ENCODE measurements at regions not wholly inside any gene's neighbourhood (a gene's known extent, or its start where the extent isn't known, plus 50 kb on each side); places are given as distances from the start of the nearest gene placed in this dataset.

GRCh38 chr12:46435625-46436024, 63.1 kb upstream of the SLC38A2 start:
- DNase-seq (ENCODE audit: low read depth) = no peak
- H3K4me3 ChIP-seq (ENCODE audit: low read length) = no peak overlapping the region
- no peak for TF ChIP-seq CTCF (conservative IDR thresholded peaks at IDR 0.05; ENCODE audit: low read depth, low read length)

- no peak for TF ChIP-seq CTCF (conservative IDR thresholded peaks at IDR 0.05; ENCODE audit: low read depth, low read length)
- DNase-seq (ENCODE audit: low read depth) = no peak
- H3K4me3 ChIP-seq (ENCODE audit: low read length) = no peak overlapping the region
Measured at GRCh38 chr12:46435029-46435428, 62.5 kb upstream of the SLC38A2 start.

- H3K4me3 ChIP-seq (ENCODE audit: low read length) = no peak overlapping the region
- DNase-seq (ENCODE audit: low read depth) = no peak
- no peak for TF ChIP-seq CTCF (conservative IDR thresholded peaks at IDR 0.05; ENCODE audit: low read depth, low read length)
Measured at GRCh38 chr12:46433829-46434228, 61.3 kb upstream of the SLC38A2 start.

GRCh38 chr12:46432325-46432724, 59.8 kb upstream of the SLC38A2 start:
- no peak overlapping the region for H3K4me3 ChIP-seq (ENCODE audit: low read length)
- no peak for TF ChIP-seq CTCF (conservative IDR thresholded peaks at IDR 0.05; ENCODE audit: low read depth, low read length)
- DNase-seq (ENCODE audit: low read depth) = no peak

- DNase-seq (ENCODE audit: low read depth) = peak; percentile 55
- H3K4me3 ChIP-seq (ENCODE audit: low read length) = no peak overlapping the region
- TF ChIP-seq CTCF (conservative IDR thresholded peaks at IDR 0.05; ENCODE audit: low read depth, low read length) = no peak
Measured at GRCh38 chr12:46430340-46430948, 57.9 kb upstream of the SLC38A2 start.
